DMS53 treated with DMSO at 0.1 percent for 48 hours (cell line): ENCODE measurements at regions not wholly inside any gene's neighbourhood (a gene's known extent, or its start where the extent isn't known, plus 50 kb on each side); places are given as distances from the start of the nearest gene placed in this dataset.
"Not testable (repeated sequence)": the region's sequence is repeated elsewhere in the genome, so short reads cannot be mapped to it uniquely, and the experiment has no call there.

ENCODE experiments used
- DNase-seq: peaks from one replicate; lab custom pipeline; 2025; ENCODE audit not compliant: unreplicated experiment; lab: John Stamatoyannopoulos, UW

DNA sequence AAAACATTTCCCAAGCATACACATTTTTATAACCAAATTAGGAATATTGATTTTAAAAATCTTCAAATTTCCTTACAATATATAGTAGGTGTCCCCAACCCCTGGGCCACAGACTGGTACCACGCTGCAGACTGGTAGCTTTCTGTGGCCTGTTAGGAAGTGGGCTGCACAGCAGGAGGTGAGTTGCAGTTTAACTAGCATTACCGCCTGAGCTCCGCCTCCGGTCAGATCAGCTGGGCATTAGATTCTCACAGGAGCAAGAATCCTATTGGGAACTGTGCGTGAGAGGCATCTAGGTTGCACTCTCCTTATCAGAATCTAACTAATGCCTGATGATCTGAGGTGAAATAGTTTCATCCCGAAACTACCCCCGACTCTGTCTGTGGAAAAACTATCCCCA lies 62.1 kb downstream of the ZWINT start:
- DNase-seq, result no peak

DNA sequence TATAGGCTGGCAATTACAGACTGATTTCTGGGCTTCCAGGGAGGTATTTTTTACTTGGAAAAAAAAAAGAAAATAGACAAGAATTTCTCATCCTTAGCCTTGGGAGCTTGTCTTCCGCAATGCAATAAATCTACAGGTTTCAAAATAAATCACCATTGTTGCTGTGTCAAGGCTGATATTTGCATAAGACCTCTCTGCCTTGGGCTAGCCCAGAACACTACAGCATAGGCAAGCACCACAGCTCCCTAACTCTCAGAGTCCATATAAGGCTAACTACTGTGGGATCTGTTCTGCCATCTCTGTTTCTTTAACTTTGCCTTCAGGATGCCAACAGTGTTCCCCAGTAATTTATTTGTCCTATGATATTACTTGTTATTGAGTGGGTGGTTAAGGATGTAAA lies 64.4 kb downstream of the ZWINT start:
- DNase-seq, result no peak

DNA sequence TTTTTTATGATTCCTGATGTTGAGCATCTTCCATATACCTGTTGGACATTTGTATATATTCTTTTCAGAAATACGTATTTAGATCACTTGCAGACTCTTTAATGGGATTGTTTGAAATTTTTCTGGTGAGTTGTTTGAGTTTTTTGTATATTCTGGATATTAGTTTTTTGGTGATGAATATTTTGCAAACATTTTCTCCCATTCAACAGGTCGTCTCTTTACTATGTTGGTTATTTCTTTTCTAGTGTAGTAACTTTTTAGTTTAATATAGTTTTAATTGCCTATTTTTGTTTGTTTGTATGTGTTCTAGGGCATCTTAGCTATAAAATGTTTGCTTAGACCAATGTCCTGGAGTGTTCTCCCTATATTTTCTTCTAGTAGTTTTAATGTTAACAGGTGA lies 72.7 kb downstream of the ZWINT start:
- no peak for DNase-seq

DNA sequence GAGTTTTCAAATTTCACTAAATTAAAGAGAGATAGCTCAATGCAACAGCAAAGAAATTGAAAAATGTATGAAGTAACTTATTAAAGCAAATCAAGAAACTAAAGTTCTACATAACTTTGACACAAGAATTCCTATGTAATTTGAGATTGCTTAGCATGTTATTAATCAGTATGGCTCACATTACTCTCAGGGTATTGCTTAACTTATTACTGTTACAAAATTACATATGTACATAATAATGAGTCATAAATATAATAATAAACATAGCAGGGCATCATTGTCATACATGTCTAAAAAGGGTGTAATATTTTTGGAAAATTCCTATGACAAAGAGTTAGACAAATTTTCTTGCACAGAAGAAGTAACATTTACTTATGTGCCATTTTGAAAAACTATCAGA lies 75.0 kb downstream of the ZWINT start:
- DNase-seq, result no peak

DNA sequence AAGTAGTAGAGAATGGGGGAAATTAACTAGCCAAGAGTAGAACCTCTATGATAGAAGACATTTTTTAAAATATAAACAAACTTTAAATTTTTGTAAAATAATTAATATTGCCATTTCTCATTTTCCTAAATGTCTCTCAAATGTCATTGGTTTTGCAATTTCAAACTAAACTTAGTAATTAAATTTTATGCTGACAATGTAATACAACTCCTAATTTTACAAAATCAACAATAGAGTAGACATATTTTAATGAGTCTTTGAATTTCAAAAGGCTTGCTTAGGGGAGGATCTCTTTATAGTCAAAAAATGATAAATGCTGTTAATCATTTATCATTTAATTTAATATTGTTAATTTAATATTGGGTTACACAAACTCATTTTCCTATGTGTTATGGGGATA lies 81.8 kb downstream of the ZWINT start:
- DNase-seq, result no peak

DNA sequence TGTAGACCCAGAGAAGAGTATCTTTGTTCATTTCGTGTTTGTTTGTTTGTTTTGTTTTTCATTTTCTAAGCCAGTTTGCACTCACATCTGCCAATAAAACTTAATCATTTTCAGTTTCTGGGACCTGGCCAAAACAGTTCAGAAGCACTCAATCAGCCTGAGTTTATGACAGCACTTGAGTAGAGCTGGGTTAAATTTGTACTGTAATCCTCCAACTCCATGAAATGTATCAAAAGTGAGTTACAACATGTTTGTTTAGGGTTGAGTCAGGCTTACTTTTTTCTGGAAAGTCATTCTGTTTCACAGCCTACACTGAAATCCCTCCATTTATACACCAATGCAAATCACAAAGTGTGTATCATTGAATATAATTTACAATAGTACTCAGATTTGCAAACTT lies 91.9 kb downstream of the ZWINT start:
- no peak for DNase-seq

DNA sequence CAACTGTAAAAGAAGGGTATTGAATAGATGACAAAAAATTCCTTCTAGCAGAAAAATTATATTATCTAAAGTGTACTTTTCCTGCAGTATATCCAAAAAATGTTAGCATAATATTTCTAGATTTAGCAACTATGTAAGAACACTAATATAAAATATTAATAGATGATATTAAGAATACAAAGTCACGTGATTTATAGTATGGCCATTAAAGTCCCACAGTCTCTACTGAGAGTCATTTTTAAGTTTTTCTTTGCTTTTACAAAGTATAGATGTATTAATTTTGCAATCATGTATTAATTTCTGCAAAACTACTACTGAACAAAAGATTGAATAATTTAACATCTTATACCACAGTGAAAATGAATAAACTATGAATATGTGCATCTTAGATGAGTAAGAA lies 94.9 kb downstream of the ZWINT start:
- DNase-seq, result no peak

DNA sequence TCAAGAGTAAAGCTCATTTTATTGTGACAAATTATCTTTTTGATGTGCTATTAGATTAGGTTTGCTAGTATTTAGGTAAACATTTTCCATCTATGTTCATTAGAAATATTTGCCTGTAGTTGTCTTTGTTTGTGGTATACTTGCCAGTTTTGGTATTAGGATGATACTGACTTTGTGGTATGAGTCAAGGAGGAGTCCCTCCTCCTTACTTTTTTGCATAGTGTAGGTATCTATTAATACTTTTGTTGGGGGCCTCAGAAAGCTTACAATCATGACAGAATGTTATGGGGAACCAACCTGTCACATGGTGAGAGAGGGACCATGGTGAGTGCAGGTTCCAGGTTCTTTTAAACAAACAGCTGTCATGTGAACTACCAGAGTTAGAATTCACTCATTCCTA lies 102.1 kb downstream of the ZWINT start:
- no peak for DNase-seq

DNA sequence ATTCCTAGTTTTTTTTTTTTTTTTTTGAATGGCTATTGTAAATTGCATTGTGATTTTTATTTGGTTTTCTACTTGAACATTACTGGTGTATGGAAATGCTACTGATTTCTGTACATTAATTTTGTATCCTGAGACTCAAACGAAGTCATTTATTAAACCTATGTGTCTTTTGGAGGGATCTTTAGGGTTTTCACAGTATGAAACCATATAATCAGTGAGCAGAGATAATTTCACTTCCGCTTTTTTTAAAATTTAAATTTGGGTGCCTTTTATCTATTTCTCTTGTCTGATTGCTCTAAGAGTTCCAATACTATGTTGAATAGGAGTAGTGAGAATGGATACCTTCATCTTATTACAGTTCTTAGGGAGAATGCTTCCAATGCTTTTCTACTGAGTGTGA lies 102.7 kb downstream of the ZWINT start:
- DNase-seq, result no peak

DNA sequence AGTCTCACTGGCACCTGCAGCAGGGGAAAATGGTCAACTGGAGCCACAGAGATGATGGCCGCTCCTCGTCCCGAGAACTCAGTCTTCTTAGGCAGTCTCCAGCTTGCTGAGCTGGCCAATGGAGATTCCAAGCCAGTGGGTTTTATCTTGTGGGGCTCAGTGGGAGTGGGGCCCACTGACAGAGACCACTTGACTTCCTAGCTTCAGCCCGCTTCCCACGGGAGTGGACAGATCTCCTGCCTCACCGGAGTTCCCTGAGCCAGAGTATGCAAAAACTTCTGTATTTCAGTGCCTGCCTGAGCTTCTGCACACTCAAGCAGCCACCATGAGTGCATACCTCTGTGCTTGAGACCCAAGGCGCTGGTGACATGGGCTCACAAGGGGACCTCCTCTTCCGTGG lies 105.8 kb downstream of the ZWINT start:
- no peak for DNase-seq

DNA sequence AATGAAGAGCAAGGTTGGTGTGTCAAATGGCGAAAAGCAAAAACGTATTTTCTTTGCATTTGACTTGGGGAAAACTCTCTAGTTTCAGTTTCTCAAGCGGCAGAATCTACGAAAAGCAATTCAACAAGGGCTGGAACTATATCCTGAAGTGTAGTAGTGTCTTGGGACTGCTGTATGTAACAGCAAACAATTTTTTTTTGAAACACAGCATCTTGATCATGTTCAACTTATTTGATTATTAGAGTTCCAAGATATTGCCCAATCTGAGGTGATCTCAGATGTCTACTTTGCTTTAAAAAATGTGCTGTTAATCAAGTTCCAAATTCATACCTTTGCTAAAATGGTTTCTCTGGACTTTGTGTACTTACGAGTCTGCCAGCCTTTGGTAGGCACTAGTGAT lies 120.6 kb downstream of the ZWINT start:
- DNase-seq, result no peak

DNA sequence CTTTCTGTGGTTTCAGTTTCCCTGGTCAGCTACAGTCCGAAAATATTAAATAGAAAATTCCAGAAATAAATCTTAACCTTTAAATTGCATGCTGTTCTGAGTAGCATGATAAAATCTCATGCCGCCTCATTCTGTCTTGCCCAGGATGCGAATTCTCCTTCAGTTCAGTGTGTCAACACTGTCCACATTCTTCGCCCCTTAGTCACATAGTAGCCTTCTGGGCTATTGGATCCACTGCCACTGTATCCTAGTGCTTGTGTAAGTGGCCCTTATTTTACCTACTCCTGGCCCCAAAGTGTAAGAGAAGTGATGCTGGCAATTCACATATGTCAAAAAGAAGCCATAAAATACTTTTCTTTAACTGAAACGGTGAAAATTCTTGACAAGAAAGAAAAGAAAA lies 129.6 kb downstream of the ZWINT start:
- DNase-seq, result peak; percentile 2

DNA sequence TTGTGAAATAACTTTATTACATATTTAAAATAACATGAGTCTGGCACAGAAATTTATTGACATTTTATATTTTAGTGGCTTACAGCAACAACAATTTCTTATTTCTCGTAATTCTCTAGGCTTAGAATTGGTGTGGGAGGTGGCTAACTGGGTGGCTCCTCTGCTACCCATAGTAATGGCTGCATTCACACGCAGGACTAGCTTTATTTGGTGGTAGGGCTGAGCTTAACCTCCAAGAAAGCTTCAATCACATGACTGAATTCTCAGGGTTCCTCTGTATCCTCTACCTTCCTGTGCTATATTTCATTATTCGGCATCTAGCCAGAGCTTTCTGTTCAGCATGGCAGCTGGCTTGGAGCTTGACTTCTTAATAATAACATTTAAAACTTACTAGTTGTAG lies 138.8 kb downstream of the ZWINT start:
- no peak for DNase-seq

DNA sequence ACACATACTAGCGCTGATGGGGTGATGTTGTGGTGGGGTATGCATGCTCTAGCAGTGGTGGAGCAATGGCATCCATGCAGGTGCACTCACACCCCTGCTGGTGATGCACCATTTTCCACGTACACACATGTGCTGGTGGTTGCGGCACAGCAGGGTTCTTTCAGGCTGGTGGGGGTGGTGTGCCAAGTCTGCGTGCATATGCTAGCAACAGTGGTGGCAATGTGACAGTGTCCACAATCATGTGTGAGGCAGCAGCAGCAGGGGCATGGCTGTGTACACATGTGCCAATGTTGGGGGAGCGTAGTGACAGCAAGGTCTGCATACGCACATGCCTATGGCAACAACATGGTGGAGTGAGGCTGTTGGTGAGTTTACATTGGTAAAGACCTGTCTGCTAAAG lies 148.1 kb downstream of the ZWINT start:
- DNase-seq, result no peak

DNA sequence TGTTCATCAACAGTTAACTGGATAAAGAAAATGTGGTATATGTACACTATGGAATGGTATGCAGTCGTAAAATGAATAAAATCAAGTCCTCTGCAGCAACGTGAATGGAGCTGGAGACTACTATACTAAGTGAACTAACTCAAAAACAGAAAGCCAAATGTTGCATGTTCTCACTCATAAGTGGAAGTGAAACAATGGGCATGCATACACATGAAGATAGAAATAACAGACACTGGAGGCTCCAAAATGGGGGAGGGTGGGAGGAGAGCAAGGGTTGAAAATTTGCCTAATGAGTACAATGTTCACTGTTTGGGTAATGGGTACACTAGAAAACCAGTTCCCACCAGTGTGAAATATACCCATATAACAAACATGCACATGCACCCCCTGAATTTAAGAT lies 179.5 kb downstream of the ZWINT start:
- DNase-seq, result no peak

DNA sequence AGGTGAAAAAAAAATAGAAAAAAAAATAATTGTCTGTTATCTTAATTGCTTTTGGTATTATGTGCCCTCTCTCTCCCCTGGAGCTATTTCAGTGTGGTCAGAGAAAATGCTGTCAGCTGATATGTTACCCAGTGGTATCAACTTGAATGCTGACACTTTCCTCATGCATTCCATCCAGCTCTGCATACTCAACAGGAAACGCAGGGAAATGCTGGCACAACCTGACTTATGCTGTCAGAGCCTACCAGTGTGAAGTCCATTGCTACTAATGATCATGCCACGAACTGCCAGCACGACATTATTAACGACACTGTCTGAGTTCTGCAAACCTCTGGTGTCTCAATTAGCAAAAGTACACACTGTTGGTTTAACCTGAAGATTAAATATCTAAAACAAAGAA lies 182.8 kb downstream of the ZWINT start:
- DNase-seq, result no peak

DNA sequence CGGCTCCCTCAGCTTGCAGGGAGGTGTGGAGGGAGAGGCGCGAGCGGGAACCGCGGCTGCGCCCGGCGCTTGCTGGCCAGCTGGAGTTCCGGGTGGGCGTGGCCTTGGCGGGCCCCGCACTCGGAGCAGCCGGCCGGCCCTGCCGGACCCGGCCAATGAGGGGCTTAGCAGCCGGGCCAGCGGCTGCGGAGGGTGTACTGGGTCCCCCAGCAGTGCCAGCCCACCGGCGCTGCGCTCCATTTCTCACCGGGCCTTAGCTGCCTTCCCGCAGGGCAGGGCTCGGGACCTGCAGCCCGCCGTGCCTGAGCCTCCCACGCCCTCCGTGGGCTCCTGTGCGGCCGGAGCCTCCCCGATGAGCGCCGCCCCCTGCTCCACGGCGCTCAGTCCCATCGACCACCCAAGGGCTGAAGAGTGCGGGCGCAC lies 206.0 kb downstream of the ZWINT start:
- not testable (repeated sequence) for DNase-seq

DNA sequence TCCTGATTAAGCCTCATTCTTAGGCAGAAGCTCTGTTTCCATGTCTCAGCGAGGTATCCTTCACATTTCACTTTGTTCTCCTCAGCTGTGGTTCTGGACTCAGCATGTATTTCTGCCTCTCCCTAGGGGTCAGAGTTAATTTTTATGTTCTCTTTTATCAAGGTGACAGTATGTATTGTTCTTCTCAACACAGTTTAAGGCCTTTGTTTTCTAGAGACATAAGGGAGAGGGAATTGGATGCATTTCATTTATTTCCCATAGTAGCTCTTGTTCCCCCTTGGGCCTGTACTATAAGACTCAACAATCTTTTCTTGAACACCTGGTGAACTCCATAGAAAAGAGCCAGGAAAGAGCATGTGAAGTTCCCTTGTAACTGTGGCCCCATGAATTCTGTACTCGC lies 214.3 kb downstream of the ZWINT start:
- DNase-seq, result no peak

DNA sequence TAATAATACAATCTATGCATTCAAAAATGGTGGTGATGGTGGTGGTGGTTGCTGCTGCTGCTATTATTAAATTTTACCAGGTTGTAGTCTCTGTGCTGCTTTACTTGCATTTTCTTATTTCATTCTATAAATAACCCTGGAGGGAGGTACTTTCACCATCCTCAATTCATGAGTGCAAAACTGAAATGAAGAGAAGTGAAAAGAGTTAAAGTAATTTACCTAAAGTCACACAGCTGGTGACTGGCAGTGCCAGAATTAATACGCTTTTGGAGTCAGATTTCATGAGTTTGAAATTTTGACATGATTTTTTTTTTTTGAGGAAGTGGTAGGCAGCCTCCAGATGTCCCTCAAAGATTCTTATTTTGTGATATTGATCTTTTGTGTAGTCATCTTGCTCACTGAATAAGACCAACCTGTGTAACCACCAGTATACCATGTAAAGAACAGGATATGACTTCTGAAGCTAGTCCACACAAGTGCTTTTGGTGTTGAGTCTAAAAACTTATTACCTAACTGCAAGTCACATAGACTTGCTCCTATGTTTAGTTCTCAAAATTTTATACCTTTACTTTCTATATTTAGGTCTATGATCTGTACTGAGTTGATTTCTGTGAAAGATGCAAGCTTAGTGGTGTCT lies 218.8 kb downstream of the ZWINT start:
- DNase-seq, result no peak

DNA sequence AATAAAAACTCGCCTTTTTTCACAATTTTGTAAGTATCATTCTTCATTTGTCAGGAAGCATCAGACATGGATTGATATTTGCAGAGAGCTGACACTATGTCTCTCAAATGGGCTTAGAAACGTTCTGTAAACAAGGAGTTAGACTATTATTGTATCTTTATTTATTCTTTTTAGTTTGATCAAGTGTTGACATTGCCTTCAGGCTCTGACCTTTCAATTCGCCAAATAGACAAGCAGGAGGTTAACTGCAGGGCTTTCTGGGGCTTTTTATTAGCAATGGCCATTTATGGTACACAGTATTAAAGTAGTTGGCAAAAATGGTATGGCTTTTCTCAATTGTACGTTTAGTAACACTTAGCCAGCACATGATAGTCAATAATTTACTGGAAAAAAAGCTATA lies 221.7 kb downstream of the ZWINT start:
- peak; percentile 73 for DNase-seq

DNA sequence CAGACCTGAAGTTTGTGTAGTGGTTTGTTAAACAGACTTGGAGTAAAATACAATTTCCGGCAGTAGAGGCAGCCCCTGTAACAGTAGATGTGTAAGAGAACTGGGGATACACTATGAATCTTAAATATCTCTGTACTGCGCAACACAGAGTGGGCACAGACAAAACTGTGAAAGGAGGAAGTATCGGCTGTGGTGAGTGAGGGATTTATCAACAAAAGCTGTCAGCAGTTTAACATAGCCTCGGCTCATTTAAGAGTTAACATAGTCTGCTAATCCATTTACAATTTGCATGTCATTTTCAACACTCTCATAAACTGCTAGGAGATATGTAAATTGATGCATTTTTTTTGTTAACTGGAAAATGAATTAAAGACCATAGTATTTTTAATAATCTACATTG lies 225.2 kb downstream of the ZWINT start:
- no peak for DNase-seq

DNA sequence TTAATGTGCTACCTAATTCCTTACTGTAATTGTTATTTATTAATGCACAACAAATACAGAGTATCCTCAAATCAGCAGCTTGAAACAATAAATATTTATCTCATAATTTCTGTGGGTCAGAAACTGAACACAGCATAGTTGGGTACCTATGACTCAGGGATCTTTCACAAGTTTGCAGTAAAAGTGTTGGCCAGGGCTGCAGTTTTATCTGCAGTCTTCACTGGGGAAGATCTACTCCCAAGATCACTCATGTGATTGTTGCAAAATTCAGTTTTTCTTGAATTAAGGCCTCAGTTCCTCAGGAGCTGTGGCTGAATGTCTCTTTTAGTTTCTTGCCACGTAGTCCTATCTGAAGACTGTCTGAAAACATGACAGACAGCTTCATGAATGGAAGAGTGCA lies 237.8 kb downstream of the ZWINT start:
- no peak for DNase-seq

DNA sequence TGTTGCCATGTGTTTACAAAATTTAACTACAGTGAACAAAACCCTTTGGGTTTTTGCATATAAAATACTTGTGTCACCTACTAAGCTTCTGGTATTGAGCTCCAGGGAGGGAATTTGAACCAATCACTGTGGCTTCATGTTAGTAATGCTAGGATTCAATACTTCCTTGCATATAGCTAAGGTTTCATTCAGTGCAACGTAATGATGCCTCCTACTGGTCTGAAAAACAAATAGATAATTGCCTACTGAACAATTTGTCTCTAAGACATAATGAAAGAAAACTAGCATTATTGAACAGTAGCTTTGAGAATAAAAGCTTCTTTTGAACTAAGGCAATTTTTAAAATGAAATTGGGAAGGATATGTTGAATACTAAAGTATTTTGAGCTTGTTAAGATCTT lies 244.4 kb downstream of the ZWINT start:
- DNase-seq, result peak; percentile 33

DNA sequence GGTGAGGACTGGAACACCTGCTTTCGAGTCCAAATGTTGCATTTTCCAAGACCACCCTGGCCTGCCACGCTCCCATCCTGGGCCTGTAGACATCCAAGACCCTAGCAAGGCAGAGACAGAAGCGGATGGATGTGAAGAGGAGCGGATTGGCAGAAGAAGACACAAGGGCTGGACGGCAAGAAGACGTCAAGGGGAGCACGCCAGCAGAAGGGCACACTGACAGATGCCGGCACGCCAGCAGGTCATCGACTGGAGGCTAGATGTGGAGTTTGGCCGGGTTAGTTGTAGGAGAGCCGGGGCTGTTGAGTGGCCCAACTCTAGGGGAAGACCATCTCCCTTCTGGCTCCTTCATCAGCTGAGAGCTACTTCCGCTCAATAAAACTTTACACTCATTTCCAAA lies 251.6 kb downstream of the ZWINT start:
- no peak for DNase-seq
